Cardiac muscle cell (in vitro differentiated cells and primary cell): ENCODE measurements at regions not wholly inside any gene's neighbourhood (a gene's known extent, or its start where the extent isn't known, plus 50 kb on each side); places are given as distances from the start of the nearest gene placed in this dataset.
A peak's percentile ranks its signal among the peaks of the same experiment; 100 is the strongest.

Experiments used
- DNase-seq, 2 donors: peaks; one replicate each; pipeline versions ENCODE4 v3.0.0 to v3.0.0-alpha.2; 2010 to 2017; ENCODE audit warnings: low read depth in 1 of 2, low spot score in 1 of 2
- H3K27ac ChIP-seq: fragments of 200-600 bp; sonication (generic); 2 replicates; pipeline ENCODE4 v1.5.1; 2016
- H3K27me3 ChIP-seq: fragments of 200-600 bp; sonication (generic); 2 replicates; pipeline ENCODE4 v1.6.0; 2016; ENCODE audit warnings: control low read depth
- H3K36me3 ChIP-seq: fragments of 200-600 bp; sonication (generic); 2 replicates; pipeline ENCODE4 v1.5.1; 2016; ENCODE audit warnings: control low read depth
- H3K4me1 ChIP-seq: fragments of 200-600 bp; sonication (generic); 2 replicates; pipeline ENCODE4 v1.8.1; 2017; ENCODE audit warnings: low read depth, mild to moderate bottlenecking, mixed run types
- H3K4me3 ChIP-seq: fragments of 200-600 bp; sonication (generic); 2 replicates; pipeline ENCODE4 v1.5.1; 2016; ENCODE audit warnings: mild to moderate bottlenecking
- H3K9me3 ChIP-seq: fragments of 200-600 bp; sonication (generic); 2 replicates; pipeline ENCODE4 v1.5.1; 2017; ENCODE audit warnings: low read depth, mild to moderate bottlenecking, control low read depth
- TF ChIP-seq, protein P1 (sequence below): IDR thresholded peaks from 2 replicates; pipeline ENCODE4 v1.5.1; 2012; ENCODE audit warnings: low read depth, mild to moderate bottlenecking, low read length

DNA sequence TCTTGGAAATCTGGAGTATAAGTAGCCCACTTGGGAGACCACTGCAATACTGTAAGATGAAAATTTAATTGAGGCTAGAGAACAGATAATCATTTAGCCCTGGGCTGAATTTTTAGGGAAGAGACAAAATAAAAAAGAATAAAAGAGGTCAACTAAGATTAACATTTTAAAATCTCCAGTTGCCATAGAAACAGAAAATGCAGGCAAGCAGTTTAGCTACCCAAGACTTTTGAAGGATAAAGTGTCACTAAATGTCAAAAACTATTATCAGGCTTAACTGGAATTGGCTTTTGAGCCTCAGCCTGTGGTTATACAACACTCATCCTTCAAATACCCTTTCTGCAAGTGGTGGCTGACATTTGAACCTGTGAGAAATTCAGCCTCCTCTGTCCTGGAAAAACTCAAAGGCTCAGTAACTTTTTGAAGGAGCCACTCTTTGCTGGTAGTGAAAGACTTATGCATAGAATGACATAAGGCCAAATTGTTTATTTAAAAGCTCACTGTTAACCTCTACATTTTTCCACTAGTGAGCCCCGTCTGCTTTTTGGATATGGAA is 220.7 kb upstream of the KCNJ16 start:
- Histone ChIP-seq H3K36me3 (no peaks in the 10 kb centered on the region), H3K4me1 (no peaks in the 10 kb centered on the region), H3K27ac (no peak overlapping the region), H3K4me3 (no peak overlapping the region), H3K27me3 (no peaks in the 10 kb centered on the region), H3K9me3 (no peaks in the 10 kb centered on the region)
- peak in 1 of 2 donors; percentile 19 for DNase-seq
- TF ChIP-seq, protein P1, sequence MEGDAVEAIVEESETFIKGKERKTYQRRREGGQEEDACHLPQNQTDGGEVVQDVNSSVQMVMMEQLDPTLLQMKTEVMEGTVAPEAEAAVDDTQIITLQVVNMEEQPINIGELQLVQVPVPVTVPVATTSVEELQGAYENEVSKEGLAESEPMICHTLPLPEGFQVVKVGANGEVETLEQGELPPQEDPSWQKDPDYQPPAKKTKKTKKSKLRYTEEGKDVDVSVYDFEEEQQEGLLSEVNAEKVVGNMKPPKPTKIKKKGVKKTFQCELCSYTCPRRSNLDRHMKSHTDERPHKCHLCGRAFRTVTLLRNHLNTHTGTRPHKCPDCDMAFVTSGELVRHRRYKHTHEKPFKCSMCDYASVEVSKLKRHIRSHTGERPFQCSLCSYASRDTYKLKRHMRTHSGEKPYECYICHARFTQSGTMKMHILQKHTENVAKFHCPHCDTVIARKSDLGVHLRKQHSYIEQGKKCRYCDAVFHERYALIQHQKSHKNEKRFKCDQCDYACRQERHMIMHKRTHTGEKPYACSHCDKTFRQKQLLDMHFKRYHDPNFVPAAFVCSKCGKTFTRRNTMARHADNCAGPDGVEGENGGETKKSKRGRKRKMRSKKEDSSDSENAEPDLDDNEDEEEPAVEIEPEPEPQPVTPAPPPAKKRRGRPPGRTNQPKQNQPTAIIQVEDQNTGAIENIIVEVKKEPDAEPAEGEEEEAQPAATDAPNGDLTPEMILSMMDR: no peak

DNA sequence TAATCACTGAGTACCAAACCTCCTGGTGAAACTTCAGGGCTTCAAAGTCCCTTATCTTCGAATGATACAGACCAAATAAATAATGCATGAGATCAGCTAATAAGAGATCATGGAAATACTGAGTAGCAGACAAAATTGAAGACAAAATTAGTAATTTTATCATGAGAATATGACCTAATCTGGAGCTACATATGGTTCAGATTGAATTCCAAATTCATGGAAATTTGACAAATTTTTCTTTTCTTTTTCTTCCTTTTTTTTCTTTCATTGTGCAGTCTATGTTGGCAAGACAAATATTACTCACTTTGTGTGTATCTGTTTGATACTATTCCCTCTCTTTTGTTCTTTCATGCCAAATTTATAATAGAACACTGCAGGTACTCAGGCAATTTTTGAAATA is 218.1 kb upstream of the KCNJ16 start:
- TF ChIP-seq, protein P1: no peak
- H3K4me3 ChIP-seq: no peak overlapping the region
- DNase-seq: no peak

DNA sequence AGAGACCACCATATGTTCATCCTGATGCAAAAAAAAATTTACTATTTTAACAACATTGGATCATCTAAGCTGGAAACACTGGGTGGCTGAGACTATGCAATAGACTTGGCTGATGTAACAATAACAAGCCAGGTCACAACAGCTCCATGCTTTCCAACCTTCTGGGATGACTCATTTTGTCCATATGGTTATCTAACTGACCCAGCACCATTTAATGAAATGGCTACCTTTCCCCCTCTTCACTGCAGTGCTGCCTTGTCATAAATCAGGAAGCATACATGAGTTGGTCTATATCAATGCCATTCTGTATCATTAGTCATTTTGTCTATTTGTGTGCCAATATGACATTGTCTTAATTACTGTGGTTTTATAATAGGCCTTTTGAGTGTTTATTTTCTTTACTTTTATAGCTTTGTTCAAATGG is 217.6 kb upstream of the KCNJ16 start:
- Histone ChIP-seq H3K27ac (no peak overlapping the region), H3K27me3 (no peaks in the 10 kb centered on the region), H3K9me3 (no peaks in the 10 kb centered on the region), H3K4me3 (no peak overlapping the region), H3K36me3 (no peaks in the 10 kb centered on the region), H3K4me1 (no peaks in the 10 kb centered on the region)
- TF ChIP-seq, protein P1: no peak
- peak in 1 of 2 donors; percentile 72 for DNase-seq

More for the DNA sequence above, 218.1 kb upstream of the KCNJ16 start:
- Histone ChIP-seq H3K27ac (no peak overlapping the region), H3K36me3 (no peaks in the 10 kb centered on the region), H3K4me1 (no peaks in the 10 kb centered on the region), H3K9me3 (no peaks in the 10 kb centered on the region), H3K27me3 (no peaks in the 10 kb centered on the region)

- H3K4me3 ChIP-seq: no peak overlapping the region
- no peaks in the 10 kb centered on the region for H3K4me1 ChIP-seq
- no peak overlapping the region for H3K27ac ChIP-seq
- H3K27me3 ChIP-seq: no peaks in the 10 kb centered on the region
- no peak for DNase-seq
- no peaks in the 10 kb centered on the region for H3K9me3 ChIP-seq
- no peaks in the 10 kb centered on the region for H3K36me3 ChIP-seq
- TF ChIP-seq, protein P1: no peak
Observed at GRCh38 chr17:69858460-69858859, 216.6 kb upstream of the KCNJ16 start.

DNA sequence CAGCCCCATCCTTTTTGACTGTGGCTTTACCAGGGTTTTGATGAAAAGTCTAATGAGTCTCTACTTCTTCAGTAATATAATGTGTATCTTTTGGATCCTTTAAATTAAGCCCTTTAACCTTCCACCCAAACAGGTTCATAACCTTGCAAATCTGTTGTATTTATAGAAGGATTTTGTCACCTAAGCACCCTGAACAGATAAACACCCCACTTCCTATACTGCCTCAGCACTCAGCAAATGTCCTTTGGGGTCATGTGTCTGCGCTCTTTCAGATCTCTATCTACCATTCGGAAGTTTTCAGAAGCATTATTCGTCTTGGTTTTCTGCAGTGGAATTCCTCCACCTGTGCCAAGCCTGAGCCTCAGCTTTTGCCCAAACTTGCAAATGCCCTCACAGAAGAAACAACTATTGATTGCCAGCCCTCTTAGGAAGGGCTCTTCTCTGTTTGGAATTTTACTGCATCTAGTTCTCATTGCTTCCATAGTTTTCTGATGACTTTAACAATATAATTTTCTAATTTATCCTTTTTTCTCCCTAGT is 214.8 kb upstream of the KCNJ16 start:
- Histone ChIP-seq H3K4me3 (no peak overlapping the region), H3K4me1 (no peaks in the 10 kb centered on the region), H3K9me3 (no peaks in the 10 kb centered on the region), H3K36me3 (no peaks in the 10 kb centered on the region), H3K27me3 (no peaks in the 10 kb centered on the region), H3K27ac (no peak overlapping the region)
- TF ChIP-seq, protein P1: no peak
- no peak for DNase-seq
